ENCODE measurements at regions not wholly inside any gene's neighbourhood (a gene's known extent, or its start where the extent isn't known, plus 50 kb on each side); places are given as distances from the start of the nearest gene placed in this dataset.

GRCh38 chr13:111962431-111962891, 104.5 kb upstream of the SOX1 start:
- DNase-seq: no peak
- H3K36me3 ChIP-seq (ENCODE audit: control insufficient read depth in 1 of 2, insufficient read depth in 2 of 2, low read length in 1 of 2): no peaks in the 10 kb centered on the region

GRCh38 chr13:111963031-111963430, 103.9 kb upstream of the SOX1 start:
- H3K4me3 ChIP-seq (ENCODE audit: low read length in 2 of 2): no peak overlapping the region
- ATAC-seq (ENCODE audit: low FRiP score) (no peak), DNase-seq (no peak)
- no peaks in the 10 kb centered on the region for H3K4me1 ChIP-seq (ENCODE audit: control insufficient read depth in 1 of 2, insufficient read depth in 2 of 2, low read length in 2 of 2)
- intact Hi-C loops (cut with DNase I): no loop called here
- H3K9me3 ChIP-seq (ENCODE audit: control insufficient read depth, low read length): no peaks in the 10 kb centered on the region
- no peaks in the 10 kb centered on the region for H3K36me3 ChIP-seq (ENCODE audit: control insufficient read depth in 1 of 2, insufficient read depth in 2 of 2, low read length in 1 of 2)
- no peaks in the 10 kb centered on the region for H3K27me3 ChIP-seq (ENCODE audit: control insufficient read depth in 1 of 2, insufficient read depth in 2 of 2, low read length in 1 of 2)
- H3K27ac ChIP-seq (ENCODE audit: low read depth in 1 of 2, low read length in 2 of 2): no peak overlapping the region
- WGBS, 2 donors: 87 to 90% methylated on average over 13 of the region's 13 CpGs

More at GRCh38 chr13:111962431-111962891, 104.5 kb upstream of the SOX1 start:
- Histone ChIP-seq H3K27me3 (ENCODE audit: control insufficient read depth in 1 of 2, insufficient read depth in 2 of 2, low read length in 1 of 2) (no peaks in the 10 kb centered on the region), H3K4me1 (ENCODE audit: control insufficient read depth in 1 of 2, insufficient read depth in 2 of 2, low read length in 2 of 2) (no peaks in the 10 kb centered on the region), H3K4me3 (ENCODE audit: low read length in 2 of 2) (no peak overlapping the region), H3K9me3 (ENCODE audit: control insufficient read depth, low read length) (no peaks in the 10 kb centered on the region), H3K27ac (ENCODE audit: low read depth in 1 of 2, low read length in 2 of 2) (no peak overlapping the region)
- intact Hi-C loops (cut with DNase I): no loop called here
- WGBS, 2 donors: 89 to 91% methylated on average over 17 of the region's 17 CpGs
- no peak for ATAC-seq (ENCODE audit: low FRiP score)

- Histone ChIP-seq H3K9me3 (ENCODE audit: control insufficient read depth, low read length) (no peaks in the 10 kb centered on the region), H3K36me3 (ENCODE audit: control insufficient read depth in 1 of 2, insufficient read depth in 2 of 2, low read length in 1 of 2) (no peaks in the 10 kb centered on the region), H3K27me3 (ENCODE audit: control insufficient read depth in 1 of 2, insufficient read depth in 2 of 2, low read length in 1 of 2) (no peaks in the 10 kb centered on the region), H3K27ac (ENCODE audit: low read depth in 1 of 2, low read length in 2 of 2) (no peak overlapping the region), H3K4me1 (ENCODE audit: control insufficient read depth in 1 of 2, insufficient read depth in 2 of 2, low read length in 2 of 2) (no peaks in the 10 kb centered on the region), H3K4me3 (ENCODE audit: low read length in 2 of 2) (no peak overlapping the region)
- DNase-seq (no peak), ATAC-seq (ENCODE audit: low FRiP score) (no peak)
- WGBS, 2 donors: 94 to 96% methylated on average over 28 of the region's 28 CpGs
- intact Hi-C loops (cut with DNase I): no loop called here
Measured at GRCh38 chr13:111964411-111965035, 102.4 kb upstream of the SOX1 start.

- ATAC-seq (ENCODE audit: low FRiP score) (no peak), DNase-seq (no peak)
- Histone ChIP-seq H3K36me3 (ENCODE audit: control insufficient read depth in 1 of 2, insufficient read depth in 2 of 2, low read length in 1 of 2) (no peaks in the 10 kb centered on the region), H3K27ac (ENCODE audit: low read depth in 1 of 2, low read length in 2 of 2) (no peak overlapping the region), H3K4me3 (ENCODE audit: low read length in 2 of 2) (no peak overlapping the region), H3K9me3 (ENCODE audit: control insufficient read depth, low read length) (no peaks in the 10 kb centered on the region), H3K27me3 (ENCODE audit: control insufficient read depth in 1 of 2, insufficient read depth in 2 of 2, low read length in 1 of 2) (no peaks in the 10 kb centered on the region), H3K4me1 (ENCODE audit: control insufficient read depth in 1 of 2, insufficient read depth in 2 of 2, low read length in 2 of 2) (no peaks in the 10 kb centered on the region)
- intact Hi-C loops (cut with DNase I): no loop called here
- WGBS, 2 donors: 87 to 88% methylated on average over 24 of the region's 24 CpGs
Measured at GRCh38 chr13:111965466-111966214, 101.3 kb upstream of the SOX1 start.

- no peak overlapping the region for H3K27ac ChIP-seq (ENCODE audit: low read depth in 1 of 2, low read length in 2 of 2)
- no peaks in the 10 kb centered on the region for H3K27me3 ChIP-seq (ENCODE audit: control insufficient read depth in 1 of 2, insufficient read depth in 2 of 2, low read length in 1 of 2)
- WGBS, 2 donors: 67 to 69% methylated on average over 7 of the region's 7 CpGs
- intact Hi-C loops (cut with DNase I): no loop called here
- ATAC-seq (ENCODE audit: low FRiP score): no peak
- no peaks in the 10 kb centered on the region for H3K9me3 ChIP-seq (ENCODE audit: control insufficient read depth, low read length)
- H3K4me1 ChIP-seq (ENCODE audit: control insufficient read depth in 1 of 2, insufficient read depth in 2 of 2, low read length in 2 of 2): no peaks in the 10 kb centered on the region
- DNase-seq: no peak
- no peaks in the 10 kb centered on the region for H3K36me3 ChIP-seq (ENCODE audit: control insufficient read depth in 1 of 2, insufficient read depth in 2 of 2, low read length in 1 of 2)
- no peak overlapping the region for H3K4me3 ChIP-seq (ENCODE audit: low read length in 2 of 2)
Measured at GRCh38 chr13:111966933-111967332, 100.0 kb upstream of the SOX1 start.

- ATAC-seq (ENCODE audit: low FRiP score) (no peak), DNase-seq (no peak)
- intact Hi-C loops (cut with DNase I): no loop called here
- Histone ChIP-seq H3K4me1 (ENCODE audit: control insufficient read depth in 1 of 2, insufficient read depth in 2 of 2, low read length in 2 of 2) (no peaks in the 10 kb centered on the region), H3K9me3 (ENCODE audit: control insufficient read depth, low read length) (no peaks in the 10 kb centered on the region), H3K36me3 (ENCODE audit: control insufficient read depth in 1 of 2, insufficient read depth in 2 of 2, low read length in 1 of 2) (no peaks in the 10 kb centered on the region), H3K27ac (ENCODE audit: low read depth in 1 of 2, low read length in 2 of 2) (no peak overlapping the region), H3K27me3 (ENCODE audit: control insufficient read depth in 1 of 2, insufficient read depth in 2 of 2, low read length in 1 of 2) (no peaks in the 10 kb centered on the region), H3K4me3 (ENCODE audit: low read length in 2 of 2) (no peak overlapping the region)
- WGBS, 2 donors: 27 to 28% methylated on average over 8 of the region's 8 CpGs
Measured at GRCh38 chr13:111967572-111968201, 99.3 kb upstream of the SOX1 start.

- peak in 1 of 2 donors; percentile 25 for DNase-seq
Measured at GRCh38 chr13:111968336-111969010, 98.5 kb upstream of the SOX1 start.

GRCh38 chr13:111969551-111970135, 97.3 kb upstream of the SOX1 start:
- no peaks in the 10 kb centered on the region for H3K36me3 ChIP-seq (ENCODE audit: control insufficient read depth in 1 of 2, insufficient read depth in 2 of 2, low read length in 1 of 2)
- H3K27me3 ChIP-seq (ENCODE audit: control insufficient read depth in 1 of 2, insufficient read depth in 2 of 2, low read length in 1 of 2): no peaks in the 10 kb centered on the region
- no peak overlapping the region for H3K27ac ChIP-seq (ENCODE audit: low read depth in 1 of 2, low read length in 2 of 2)
- no peaks in the 10 kb centered on the region for H3K9me3 ChIP-seq (ENCODE audit: control insufficient read depth, low read length)
- no peaks in the 10 kb centered on the region for H3K4me1 ChIP-seq (ENCODE audit: control insufficient read depth in 1 of 2, insufficient read depth in 2 of 2, low read length in 2 of 2)
- WGBS, 2 donors: 88 to 94% methylated on average over 9 of the region's 9 CpGs
- peak in 1 of 2 donors; percentile 61 for DNase-seq
- intact Hi-C loops (cut with DNase I): no loop called here
- H3K4me3 ChIP-seq (ENCODE audit: low read length in 2 of 2): no peak overlapping the region
- no peak for ATAC-seq (ENCODE audit: low FRiP score)

More at GRCh38 chr13:111968336-111969010, 98.5 kb upstream of the SOX1 start:
- no peak for ATAC-seq (ENCODE audit: low FRiP score)
- intact Hi-C loops (cut with DNase I): no loop called here
- Histone ChIP-seq H3K27me3 (ENCODE audit: control insufficient read depth in 1 of 2, insufficient read depth in 2 of 2, low read length in 1 of 2) (no peaks in the 10 kb centered on the region), H3K36me3 (ENCODE audit: control insufficient read depth in 1 of 2, insufficient read depth in 2 of 2, low read length in 1 of 2) (no peaks in the 10 kb centered on the region), H3K4me3 (ENCODE audit: low read length in 2 of 2) (no peak overlapping the region), H3K9me3 (ENCODE audit: control insufficient read depth, low read length) (no peaks in the 10 kb centered on the region), H3K4me1 (ENCODE audit: control insufficient read depth in 1 of 2, insufficient read depth in 2 of 2, low read length in 2 of 2) (no peaks in the 10 kb centered on the region), H3K27ac (ENCODE audit: low read depth in 1 of 2, low read length in 2 of 2) (no peak overlapping the region)
- WGBS, 2 donors: 76 to 77% methylated on average over 12 of the region's 12 CpGs

All from aorta (tissue), 5 donors.